ENCODE measurements at regions not wholly inside any gene's neighbourhood (a gene's known extent, or its start where the extent isn't known, plus 50 kb on each side); places are given as distances from the start of the nearest gene placed in this dataset.

DNA sequence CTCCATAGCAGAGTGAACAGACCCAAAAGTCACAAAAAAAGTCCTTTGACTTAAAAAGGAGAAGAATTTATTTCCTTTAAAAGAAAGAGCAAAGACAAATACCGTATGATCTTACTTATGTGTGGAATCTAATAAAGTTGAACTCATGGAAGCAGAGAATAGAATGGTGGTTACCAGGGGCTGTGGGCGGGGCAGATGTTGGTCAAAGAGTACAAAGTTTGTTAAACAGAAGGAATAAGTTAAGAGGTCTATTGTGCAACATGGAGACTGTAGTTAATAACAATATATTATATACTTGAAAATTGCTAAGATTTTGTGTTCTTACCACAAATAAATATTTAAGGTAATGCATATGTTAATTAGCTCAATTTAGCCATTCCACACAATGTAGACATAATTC, 173.3 kb upstream of the S100G start:
- TF ChIP-seq, protein P1, sequence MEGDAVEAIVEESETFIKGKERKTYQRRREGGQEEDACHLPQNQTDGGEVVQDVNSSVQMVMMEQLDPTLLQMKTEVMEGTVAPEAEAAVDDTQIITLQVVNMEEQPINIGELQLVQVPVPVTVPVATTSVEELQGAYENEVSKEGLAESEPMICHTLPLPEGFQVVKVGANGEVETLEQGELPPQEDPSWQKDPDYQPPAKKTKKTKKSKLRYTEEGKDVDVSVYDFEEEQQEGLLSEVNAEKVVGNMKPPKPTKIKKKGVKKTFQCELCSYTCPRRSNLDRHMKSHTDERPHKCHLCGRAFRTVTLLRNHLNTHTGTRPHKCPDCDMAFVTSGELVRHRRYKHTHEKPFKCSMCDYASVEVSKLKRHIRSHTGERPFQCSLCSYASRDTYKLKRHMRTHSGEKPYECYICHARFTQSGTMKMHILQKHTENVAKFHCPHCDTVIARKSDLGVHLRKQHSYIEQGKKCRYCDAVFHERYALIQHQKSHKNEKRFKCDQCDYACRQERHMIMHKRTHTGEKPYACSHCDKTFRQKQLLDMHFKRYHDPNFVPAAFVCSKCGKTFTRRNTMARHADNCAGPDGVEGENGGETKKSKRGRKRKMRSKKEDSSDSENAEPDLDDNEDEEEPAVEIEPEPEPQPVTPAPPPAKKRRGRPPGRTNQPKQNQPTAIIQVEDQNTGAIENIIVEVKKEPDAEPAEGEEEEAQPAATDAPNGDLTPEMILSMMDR (IDR thresholded peaks at IDR 0.05): no peak

DNA sequence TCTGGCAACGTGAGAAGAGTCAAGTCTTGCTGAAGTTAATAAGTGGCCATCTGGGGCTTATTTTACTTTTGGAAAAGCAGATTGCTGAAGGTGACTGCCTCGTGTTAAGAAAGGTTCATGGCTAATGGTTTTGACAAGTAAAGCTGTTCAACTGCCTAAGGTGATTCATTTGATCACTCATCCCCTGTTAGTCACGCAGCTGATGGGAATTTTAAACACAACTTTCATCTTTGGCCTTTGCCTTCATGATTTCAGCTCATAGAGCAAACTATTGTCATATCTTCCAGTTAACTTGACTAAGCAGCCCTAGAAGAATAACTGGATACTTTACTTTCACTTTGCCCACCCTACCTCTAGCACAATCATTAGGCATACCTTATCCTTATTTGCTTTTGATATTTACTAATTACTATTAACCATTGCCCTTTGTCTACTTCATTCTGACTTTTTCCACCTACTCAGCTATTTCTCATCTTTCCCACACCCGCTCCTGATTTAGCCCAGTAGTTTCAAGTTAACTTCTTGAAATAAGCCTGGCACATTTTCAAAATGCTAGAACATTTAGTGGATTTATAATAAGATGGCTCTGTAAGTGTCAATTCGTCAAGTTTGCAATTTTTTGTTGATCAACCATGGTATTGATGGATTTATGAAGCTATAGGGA, 170.6 kb upstream of the S100G start:
- TF ChIP-seq, protein P1 (IDR thresholded peaks at IDR 0.05): no peak

DNA sequence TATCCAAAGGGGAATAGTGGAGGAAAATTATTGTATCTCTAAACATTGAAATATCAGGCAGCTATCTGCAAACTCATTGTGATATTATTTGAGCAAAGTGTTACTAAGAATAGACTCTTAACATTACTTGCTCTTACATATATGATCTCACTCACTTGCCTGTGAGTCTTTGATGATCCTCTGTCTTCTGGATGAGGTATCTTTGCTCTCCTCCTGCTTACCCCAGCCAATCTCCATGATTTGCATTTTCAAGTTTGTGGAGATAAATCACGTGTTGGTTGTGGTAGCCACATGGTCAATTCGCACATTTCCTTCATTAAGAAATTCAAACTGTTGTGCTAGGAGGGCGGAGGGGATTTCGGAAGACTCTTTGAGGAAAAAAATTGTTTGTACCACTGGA, 169.9 kb upstream of the S100G start:
- TF ChIP-seq, protein P1 (IDR thresholded peaks at IDR 0.05): no peak

DNA sequence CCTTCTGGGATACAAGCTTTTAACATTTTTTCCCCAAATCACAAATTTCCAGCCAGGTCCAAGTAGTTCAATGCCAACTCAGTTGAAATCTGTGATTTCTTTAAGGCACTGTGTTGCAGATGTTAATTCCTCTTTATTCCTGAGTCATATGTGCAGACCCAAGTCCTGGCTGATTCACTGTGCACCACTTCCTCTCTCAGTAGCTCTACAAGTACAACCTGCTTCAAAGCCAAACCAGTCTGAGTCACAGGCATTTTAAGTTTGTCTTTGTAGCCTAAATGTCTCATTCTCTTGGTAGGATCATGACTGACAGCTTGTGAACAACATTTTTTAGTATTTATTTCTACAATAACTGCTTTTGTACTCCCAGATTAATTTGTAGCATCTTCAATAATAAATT, 165.6 kb upstream of the S100G start:
- TF ChIP-seq, protein P1 (IDR thresholded peaks at IDR 0.05): no peak

DNA sequence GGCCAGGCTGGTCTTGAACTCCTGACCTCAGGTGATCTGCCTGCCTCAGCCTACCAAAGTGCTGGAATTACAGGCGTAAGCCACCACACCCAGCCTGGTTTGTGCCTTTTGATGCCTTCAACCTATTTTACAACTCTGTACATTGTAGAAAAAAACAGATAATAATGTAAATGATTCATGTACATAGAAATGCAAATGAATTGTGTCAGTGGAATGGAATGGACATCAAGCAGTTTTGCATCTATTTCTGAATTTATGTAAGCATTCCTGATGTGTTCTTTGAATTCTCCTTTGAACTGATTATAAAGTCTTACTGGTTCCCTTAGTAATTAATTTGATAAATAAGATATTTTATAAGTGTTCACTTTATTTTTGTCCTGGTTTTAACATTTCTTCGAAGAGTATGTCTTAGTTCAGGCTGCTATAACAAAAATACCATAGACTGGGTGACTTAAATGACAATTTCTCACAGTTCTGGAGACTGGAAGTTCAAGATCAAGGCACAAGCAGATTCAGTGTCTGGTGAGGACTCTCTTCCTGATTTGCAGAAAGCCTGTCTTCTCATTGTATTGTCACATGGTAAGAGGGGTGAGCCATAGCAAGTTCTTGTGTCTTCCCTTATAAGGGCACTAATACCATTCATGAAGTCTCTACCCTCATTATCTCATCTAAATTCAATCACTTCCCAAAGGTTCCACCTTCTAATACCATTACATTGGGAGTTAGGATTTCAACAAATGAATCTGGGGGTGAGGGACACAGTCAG, 162.2 kb upstream of the S100G start:
- TF ChIP-seq, protein P1 (IDR thresholded peaks at IDR 0.05): no peak

DNA sequence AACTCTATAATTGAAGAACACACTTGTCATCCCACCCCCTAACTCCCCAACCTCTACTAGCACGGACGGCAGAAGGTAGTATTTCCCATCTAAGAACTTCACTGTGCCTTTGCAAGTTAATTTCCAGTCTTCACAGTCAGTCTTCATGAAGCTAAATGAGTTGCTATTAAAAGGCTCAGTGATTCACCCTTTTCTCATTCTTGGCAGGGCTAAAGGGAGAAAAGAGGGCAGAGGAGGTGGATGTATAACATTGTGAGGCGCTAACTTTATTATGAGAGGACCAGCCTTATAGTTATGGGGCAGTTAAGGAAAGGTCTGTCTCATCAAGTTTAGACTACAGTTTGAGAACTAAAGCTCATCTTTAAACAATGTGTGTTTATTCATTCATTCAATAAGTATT, 161.0 kb upstream of the S100G start:
- TF ChIP-seq, protein P1 (IDR thresholded peaks at IDR 0.05): no peak

DNA sequence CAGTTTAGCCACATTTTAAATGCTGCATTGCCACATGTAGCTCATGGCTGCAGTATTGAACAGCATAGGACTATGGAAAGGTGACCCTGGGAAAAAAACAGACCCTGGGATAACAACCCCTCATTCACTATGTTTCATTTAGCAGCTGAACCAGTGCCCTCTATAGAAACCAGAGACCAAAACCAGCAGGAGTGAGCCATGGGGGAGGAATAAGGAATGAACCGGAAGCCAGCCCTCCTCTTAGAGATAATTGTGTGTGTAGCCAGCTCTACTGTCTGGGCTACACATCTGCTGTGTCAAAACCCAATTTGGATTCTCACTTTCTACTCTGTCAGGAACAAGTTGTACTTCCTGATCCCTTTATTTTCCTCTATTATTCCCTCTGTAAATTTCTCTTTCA, 158.5 kb upstream of the S100G start:
- TF ChIP-seq, protein P1 (IDR thresholded peaks at IDR 0.05): no peak

Data from LNCAP (cell line).